ENCODE measurements at regions not wholly inside any gene's neighbourhood (a gene's known extent, or its start where the extent isn't known, plus 50 kb on each side); places are given as distances from the start of the nearest gene placed in this dataset.

DNA sequence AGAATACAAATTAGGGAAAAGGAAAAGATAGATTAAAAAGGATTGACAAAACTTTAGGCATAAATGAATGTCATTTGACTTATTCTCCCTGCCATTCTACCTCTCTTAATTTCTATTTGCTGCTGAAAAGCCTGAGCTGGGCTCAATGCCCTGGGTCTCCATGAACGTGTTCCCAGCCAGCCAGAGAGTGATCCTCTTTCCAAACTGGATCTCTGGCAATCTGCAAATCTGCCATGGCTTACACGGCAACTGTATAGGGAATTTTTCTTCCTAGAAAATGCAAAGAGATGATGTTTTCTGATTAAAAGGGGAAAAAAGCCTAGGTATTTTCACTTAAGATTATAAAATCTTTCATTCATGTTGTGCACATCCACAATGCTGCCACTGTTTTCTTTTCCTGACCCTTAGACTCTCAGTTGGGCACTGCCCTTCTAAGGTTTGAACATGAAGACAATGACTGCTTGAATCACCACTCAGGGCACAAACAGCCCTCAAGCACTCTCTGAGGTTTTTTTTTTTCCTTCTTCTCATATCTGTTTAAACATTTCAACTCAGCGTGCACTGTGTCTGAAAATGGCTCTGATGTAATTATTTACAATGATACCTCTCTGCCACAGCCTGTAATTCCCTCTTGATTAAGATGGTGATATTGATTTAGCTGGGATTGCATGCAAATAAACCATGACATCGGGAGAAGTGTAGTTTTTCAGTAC is 60.3 kb downstream of the DACT1 start:
- DNase-seq (ENCODE audit: low read depth), result no peak

DNA sequence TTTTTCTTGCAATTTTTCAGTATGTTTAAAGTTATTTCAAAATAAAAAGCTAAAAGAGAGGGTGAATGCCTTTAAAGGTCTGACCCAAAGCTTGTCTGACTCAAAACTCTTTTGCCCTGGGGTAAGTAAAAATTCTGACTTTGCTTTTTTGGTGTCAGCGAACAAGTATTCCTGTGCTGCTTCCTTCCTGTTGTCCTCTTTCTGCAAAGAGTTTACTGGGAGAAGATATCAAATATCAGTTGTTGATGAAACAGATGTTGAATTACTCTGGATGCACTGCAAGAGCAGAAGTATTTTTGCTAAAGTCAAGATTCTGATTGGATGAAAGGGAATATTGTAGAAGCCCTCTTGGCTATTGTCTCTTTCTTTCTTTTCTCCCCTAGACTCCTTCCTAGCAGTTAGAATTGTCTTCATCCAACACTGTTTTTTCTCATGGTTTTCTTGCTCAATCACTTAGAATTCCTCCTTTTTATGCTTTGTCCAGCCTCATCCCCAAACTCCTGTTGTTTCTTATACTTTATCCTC is 62.0 kb downstream of the DACT1 start:
- peak; percentile 18 for DNase-seq (ENCODE audit: low read depth)

DNA sequence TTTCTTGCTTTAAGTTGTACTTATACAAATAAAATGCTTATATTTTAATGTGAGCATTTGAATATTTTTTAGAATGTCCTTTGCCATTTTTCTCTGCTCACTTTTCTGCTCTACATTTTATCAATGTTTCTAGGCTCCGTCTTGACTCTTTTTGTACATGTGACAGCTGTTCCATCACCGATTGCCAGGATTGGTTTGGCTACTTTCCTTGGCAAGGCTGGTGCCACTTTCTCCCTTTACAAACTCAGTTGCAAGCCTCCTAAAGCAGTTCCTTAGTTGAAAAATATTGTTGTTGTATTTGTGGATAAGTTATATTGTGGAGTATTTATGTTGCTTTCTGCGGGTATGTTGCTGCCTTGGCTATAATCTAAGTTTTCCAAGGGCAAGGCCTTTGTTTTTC is 63.4 kb downstream of the DACT1 start:
- no peak for DNase-seq (ENCODE audit: low read depth)

DNA sequence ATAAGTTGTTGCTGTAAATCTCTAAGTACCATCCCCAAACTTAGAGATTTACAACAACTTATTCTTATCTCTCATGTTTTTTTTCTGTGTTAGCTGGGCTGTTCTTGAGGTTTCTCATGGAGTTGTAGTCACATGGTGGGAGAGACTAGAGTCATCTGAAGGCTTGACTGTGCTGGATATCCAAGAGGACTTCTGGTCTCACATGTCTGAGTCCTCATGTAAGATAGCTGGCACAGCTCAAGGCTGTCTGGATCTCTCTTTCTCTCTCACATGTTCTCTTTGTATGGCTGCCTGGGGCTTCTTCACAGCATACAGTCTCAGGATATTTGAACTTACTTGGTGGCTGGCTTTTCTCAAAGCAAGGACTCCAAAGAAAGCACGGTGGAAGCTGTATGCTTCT is 63.8 kb downstream of the DACT1 start:
- no peak for DNase-seq (ENCODE audit: low read depth)

DNA sequence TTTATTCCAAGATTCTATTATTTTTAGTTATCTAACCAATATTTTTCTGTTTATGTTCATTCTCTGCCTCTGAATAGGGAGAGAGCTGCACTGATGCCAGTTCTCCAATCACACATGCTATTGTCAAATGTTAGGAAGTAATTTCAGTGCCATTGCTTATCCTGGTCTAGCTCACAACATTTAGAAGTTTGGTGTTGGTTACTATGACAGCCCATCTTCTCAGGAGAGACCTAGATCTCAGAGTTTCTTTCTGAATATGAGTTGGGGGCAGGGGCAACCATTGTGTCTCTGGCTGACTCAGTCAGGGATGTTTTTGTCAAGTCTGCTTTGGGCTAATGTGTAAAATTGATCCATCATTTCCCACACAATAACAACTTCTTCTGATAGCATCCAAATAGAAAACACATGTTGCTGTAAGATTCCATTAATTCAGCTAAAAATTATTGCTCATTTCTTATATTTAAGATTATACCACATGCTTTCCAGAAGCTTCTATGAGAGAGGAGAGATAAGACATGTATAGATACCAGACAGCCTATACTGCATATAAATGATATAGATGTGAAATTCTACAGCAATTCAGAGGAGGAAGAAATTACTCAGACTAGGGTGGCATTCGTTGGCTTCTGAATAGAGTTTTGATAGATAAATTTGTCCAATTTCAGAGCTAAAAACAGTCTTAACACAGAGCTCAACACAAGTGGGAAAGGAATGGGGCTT is 64.8 kb downstream of the DACT1 start:
- DNase-seq (ENCODE audit: low read depth), result no peak

DNA sequence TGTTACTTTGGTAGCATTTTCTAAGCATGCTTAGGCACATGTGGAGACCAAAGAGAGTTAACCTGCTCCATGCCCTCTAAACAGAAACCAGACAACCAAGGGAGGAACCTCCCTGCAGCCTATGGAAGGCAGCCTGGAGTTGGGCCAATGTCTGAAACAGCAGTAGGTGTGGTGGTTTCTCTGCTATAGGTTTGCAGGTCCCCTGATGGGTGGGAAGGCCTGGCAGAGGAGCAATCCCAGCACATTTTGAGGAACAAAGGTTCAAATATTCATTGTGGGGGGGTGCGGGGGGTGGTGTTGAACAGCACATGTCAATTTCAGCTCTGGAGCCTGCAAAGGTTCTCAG is 65.4 kb downstream of the DACT1 start:
- no peak for DNase-seq (ENCODE audit: low read depth)

DNA sequence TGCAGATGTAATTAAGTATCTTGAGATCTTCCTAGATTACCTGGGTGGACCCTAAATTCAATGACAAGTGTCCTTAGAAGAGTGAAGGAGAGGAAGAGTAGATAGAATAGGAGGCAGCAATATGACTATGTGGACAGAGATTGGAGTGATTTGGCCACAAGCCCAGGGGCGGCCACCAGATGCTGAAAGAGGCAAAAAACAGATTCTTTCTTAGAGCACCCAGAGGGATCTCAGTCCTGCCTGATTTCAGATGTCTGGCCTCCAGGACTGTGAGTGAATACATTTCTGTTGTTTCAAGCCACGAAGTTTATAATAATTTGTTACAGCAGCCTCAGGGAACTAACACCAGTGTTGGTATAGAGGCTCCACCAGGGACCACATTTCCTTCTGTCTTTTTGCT is 67.3 kb downstream of the DACT1 start:
- DNase-seq (ENCODE audit: low read depth), result peak; percentile 35

DNA sequence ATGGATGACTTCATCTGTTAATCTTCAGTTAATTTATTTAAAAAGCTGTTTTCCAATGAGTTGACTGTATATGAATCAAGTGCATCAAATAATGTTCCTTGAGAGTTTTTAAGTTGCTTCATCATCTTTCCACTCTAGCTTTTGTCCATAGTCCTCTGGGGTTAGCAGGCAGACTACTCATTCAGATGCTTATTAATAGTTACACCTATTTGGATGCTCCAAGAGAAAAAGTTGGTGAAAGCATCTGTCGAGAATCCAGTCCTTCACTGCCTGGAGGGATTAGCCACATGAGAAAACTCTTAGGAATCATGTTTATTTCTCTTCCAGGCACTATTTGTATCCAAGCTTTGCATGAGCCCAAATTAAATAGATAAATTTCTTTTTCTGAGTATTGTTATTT is 70.2 kb downstream of the DACT1 start:
- no peak for DNase-seq (ENCODE audit: low read depth)

DNA sequence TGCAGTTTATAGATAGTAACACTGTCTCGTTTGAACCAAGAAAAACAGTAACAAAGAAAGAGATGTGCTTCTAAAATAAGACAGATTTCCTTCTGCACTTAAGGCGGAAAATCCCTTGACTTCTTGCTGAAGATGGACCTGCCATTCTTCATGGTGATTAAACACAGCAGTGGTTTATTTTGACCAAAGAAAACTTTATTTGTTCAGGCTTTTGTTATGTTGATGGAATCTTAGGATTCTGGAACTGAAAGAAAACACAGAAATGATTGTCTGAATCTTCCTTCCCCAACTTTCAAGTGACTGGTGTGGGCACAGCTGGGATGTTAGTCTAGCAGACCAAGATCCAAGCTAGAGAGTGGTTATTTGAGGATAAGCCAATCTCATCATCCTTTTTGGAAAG is 72.2 kb downstream of the DACT1 start:
- DNase-seq (ENCODE audit: low read depth), result no peak

DNA sequence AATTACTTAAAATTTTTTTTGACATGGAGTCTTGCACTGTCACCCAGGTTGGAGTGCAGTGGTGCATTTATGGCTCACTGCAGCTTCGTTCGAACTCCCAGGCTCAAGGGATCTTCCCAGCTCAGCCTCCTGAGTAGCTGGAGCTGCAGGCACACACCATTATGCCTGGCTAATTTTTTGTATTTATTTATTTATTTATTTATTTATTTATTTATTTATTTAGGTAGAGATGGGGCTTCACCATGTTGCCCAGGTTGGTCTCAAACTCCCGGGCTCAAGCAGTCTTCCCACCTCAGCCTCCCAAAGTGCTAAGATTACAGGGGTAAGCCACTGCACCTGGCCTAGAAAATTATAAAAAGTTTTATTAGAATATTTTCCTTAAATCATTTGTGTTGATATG is 73.6 kb downstream of the DACT1 start:
- no peak for DNase-seq (ENCODE audit: low read depth)

DNA sequence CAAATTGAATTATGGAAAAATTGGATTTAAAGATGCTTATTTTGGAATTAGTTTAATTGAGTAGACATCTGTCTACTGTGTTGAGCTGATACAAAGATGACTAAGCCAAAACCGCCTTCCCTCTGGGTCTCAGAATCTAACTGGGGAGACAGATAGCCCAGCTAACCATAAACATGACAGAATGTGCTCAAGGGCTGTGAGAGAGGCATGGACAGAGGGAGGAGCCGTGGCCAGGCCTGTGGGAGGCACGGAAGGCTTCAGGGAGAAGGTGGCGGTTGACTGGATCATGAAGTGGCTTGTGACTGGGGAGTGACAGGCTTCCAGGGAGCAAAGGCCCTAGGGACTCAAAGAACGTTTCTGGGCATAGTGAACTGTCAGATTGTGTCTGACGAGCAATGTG is 74.6 kb downstream of the DACT1 start:
- peak; percentile 59 for DNase-seq (ENCODE audit: low read depth)

DNA sequence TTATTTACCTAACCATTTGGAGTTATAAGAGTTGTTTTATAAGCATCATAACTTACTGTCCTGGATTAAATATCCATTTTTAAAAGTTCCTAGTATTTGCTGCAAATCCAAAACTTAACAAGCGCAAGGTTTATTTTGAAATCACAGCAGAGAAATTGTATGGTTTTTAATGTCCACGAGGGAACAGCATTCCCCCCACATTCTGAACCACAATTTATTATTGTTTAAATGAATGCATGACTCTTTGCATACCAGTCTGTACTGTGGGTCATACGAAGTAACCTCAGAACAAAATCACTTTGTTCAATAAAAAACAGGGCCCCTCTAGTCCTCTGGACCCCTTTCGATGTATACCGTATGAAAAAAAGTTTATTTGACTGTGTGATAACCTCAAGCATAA is 75.9 kb downstream of the DACT1 start:
- peak; percentile 47 for DNase-seq (ENCODE audit: low read depth)

DNA sequence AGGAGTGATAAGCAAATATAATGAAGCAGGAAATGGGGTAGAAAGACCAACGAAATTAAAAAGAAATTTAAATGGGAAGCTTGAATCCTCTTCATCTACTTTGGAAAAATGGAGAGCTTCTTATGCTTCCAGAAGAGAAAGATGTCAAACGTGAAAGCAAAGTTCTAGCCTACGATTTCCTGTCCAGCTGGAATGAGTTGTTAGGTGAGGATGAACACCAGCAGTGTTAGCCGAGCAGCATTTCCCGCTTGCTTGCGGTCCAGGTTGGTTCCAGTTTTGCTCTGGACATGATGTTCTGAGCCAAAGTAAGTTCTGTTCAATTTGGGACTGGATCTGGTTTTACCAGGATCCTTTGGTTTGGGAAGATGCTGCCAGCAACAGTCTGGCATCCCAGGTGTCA is 78.9 kb downstream of the DACT1 start:
- peak; percentile 38 for DNase-seq (ENCODE audit: low read depth)

DNA sequence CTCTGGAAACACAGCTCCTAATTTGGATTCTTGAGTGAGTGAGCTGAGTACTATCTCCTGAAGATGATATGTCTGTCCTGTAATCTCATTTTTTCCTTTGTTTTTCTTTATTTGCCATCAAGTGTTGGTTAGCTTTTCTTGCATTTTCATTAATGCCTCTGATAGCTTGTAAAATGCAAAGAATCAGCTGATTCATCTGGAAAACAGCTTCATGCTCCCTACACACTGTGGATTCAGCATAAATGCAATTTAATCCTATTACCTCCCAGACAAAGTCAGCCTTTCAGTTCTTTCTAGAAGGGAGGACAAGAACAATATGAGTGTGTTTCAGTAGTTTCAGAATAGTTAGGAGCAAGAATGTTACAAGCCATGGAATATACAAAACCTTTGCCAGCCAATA is 79.4 kb downstream of the DACT1 start:
- DNase-seq (ENCODE audit: low read depth), result peak; percentile 38

DNA sequence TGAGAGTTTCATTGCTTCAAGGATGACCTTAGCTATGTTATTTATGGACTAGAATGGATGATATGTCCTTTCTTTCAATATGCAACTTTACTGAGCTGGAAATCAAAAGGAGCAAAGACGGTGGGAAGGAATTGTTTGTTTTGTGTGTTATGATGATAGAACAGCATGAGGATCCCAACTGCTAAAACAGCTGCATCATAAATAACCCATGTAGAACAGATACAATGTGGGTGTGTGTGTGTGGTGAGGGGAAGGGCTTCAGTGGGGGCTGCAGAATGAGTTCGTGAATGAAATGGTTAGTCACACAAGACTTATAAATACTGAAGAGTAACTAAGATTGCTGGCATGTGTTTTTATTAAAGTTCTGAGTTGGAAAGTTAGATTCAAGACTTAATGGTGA is 80.1 kb downstream of the DACT1 start:
- DNase-seq (ENCODE audit: low read depth), result peak; percentile 18

DNA sequence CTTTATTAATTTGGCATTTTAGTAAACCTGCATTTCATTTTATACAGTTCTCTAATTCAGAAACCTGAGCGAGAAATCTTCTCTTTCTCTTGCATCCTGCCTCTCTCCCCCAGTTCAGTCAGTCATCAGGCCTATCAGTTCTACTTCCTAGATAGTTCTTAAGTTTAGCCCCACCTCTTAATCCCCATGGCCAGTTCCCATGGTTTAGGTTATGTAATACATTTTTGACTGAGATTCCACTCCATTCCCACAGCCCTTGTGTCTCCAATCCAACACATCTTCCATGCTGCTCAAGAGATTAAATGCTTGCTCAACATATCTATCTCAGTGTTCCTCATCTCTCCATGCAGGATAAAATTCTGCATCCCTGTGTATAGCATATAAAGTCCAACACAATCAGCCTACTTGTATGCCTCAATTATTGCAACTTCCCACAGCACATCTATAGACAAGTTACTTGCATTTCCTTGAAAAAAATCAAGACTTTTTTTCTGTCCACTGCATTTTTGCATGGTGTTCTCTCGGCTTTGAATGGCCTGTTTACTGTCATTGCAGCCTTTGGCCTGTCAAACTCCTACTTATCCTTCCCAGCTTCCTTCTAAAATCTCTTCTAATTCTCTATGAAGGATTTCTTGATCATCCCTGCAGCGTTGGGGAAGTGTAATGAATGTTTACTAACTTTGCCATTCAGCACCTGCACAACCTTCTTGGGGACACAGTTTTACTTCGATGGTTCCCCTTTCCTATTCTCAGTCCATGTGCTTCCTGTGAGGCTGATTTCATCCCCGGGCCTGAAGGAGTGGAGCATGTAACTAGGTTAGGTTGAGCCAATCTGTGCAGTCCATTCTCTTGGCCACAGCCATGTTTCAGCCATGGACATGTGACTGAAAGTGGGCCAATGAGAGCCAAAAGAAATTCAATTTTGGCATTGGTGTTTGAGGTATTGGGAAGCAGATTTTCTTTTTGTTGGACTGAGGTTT is 80.8 kb downstream of the DACT1 start:
- DNase-seq (ENCODE audit: low read depth), result no peak

DNA sequence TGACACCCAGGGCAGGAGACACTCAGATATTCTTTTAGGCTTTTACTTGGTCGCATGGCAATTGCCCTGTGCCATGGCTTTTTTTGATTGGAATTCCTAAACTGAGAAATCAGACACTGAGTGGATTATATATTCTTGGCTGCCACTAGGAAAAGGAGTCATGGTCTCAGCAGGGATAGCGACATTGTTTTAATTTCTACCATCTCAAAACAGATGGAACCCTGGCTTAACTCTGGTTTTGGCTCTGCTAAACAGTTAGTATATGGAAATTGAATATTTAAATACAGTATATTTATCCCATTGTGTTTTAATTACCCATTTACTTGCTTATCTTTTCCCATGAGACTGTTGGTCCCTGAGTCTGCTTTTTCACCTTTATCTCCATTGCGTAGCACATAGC is 84.0 kb downstream of the DACT1 start:
- no peak for DNase-seq (ENCODE audit: low read depth)

DNA sequence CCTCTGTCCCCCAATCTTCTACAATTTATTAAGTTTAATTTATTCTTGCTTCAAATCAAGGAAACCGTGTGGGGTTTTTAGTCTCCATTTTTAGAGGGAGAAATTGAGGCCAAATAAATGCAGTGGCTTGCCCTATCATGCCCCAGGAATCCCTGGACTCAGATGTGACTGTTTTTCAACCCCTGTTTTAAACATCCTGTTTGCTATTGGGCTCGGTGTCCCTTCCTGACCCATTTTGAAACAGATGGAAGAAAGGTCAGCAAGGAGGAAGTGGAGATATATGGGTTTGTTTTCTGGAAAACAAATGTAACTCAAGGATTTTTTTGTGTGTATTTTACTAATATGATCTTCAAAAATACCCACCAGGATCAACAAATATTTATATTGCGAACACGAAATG is 84.7 kb downstream of the DACT1 start:
- peak; percentile 69 for DNase-seq (ENCODE audit: low read depth)

DNA sequence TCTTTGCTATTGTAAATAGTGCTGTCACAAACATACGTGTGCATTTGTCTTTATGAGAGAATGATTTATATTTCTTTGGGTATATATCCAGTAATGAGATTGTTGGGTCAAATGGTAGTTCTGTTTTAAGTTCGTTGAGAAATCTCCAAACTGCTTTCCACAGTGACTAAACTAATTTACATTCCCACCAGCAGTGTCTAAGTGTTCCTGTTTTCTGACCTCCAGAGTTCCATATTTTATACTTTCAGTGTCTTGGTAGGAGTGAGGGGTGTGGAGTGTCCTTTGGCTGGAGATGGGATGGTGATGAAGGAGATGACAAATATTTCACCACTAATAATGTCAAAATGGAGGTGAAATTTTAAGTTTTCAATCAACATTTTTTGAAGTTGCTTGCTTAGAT is 86.4 kb downstream of the DACT1 start:
- no peak for DNase-seq (ENCODE audit: low read depth)

DNA sequence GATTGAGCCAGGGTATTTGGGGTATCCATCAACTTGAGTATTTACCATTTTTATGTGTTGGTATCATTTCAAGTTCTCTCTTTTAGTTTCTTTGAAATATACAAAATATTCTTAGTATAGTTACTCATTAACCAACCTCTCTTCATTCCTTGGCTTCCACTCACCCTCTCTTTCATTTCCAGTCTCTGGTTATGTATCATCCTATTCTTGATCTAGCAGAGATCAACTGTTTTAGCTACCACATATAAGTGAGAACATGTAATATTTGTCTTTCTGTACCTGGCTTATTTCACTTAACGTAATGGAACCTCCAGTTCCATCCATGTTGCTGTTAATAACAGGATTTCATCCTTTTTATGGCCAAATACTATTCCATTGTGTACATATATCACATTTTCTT is 86.9 kb downstream of the DACT1 start:
- DNase-seq (ENCODE audit: low read depth), result no peak

DNA sequence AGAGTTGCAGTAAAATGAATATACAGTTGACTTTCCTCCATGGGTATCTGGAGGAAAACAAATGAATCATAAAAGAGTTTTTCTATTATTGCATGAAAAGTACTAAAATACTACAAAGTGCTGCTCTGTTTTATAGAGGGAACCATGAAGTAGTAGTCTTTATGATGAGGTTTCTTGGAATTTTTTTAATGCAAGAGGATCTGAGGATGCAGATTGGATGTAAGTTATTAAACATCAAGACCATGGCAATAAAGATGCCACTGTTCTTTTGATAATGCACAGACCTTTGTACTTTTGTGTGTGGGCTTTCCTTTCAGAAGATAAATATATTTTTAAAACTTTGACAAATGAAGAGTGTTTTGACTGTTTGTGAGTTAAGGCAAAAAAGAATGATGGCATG is 87.5 kb downstream of the DACT1 start:
- DNase-seq (ENCODE audit: low read depth), result no peak

DNA sequence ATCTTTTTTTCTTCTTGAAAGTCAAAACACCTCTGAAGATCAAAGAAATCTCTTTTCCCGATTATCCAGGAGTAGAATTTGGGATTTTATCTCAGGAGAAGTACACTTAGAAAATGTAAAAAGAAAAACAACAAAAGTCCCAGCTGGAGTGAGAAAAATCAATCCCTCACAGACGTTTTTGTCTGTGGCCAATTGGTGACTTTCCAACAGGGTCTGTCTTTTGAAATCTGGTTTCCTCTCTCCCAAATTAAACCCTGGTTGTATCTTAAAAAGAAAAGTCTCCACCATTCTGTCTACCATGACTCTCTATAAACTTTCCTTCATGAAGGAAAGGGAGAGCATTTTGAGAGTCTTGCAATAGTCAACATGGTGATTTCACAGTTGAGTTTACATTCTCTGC is 88.1 kb downstream of the DACT1 start:
- no peak for DNase-seq (ENCODE audit: low read depth)

Data from iris pigment epithelial cell (primary cell).